NCI-H82 treated with DMSO at 0.1 percent for 48 hours (cell line): ENCODE measurements at regions not wholly inside any gene's neighbourhood (a gene's known extent, or its start where the extent isn't known, plus 50 kb on each side); places are given as distances from the start of the nearest gene placed in this dataset.

Source experiments
- DNase-seq: peaks from one replicate; lab custom pipeline; 2025; ENCODE audit not compliant: unreplicated experiment; lab: John Stamatoyannopoulos, UW

- no peak for DNase-seq
Observed at GRCh38 chr5:74956278-74956677, 90.1 kb upstream of the FAM169A start.

DNA sequence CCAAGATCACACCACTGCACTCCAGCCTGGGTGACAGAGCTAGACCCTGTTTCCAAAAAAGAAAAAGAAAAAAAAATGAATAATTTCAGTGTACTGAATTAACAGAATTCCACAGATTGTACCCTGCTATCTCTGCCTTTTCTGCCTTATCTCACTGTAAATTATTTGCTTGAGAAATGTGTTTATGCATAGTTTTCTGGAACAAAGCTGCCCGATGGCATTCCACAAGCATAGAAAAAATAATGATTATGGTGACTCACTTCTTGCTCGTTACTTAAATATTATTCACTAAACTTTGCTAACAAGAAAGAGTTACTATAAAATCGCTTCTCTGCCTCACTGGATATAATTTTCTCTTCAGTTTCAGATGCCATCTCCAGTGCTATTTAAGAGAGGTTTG lies 88.7 kb upstream of the FAM169A start:
- no peak for DNase-seq

DNA sequence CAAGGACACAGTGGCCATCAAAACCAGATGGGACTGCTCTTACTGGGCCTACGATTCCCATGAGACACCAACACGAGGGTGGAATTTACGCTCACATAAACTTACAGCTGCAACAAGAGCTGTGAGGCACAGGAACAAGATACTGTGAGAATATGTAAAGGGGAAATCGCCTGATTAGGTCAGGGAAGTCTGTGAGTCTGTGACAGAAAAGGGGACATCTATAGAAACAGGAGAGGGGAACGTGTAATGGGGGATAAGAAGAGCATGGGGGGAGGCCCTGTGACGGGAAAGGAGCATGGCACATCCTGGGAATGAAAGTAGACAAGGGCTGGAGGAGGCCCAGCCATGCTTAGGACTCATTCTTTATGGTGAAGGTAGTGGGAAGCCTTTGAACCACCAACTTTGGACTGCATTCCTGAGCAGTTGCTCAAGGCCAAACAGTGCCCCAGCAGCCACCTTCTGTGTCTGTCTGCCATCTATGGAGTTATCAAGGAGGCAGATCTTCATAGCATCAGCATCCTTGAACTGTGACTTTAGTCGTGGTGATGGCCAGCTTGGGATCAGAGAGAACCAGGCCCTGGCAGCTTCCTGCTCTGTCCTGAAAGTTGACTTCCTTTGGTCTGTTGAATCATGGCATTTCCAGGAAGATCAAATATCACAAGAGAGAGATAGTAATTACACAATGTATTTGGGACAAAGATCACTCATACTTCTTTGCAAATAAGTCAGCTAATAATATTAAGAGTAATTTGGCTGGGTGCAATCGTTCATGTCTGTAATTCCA lies 87.9 kb upstream of the FAM169A start:
- no peak for DNase-seq

GRCh38 chr5:74953554-74953936 lies 87.4 kb upstream of the FAM169A start:
- DNase-seq: no peak

DNA sequence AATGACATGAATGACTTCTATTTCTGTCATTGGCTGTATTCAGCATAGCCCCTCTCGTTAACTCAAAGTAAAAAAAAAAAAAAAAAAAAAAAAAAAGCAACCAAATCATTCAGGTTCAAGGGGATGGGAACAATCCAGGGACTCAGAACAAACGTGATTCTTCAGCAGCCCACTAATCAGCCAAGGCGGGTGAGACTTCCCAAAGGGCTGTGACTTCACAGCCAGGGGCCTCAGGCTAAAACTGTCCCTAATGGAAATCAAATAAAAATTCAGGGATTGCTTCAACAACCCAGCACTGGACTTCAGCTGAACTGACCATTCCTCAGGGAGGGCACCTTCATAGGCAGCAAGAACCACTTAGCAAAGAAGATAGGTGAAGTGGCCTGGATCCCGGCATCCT lies 86.2 kb upstream of the FAM169A start:
- no peak for DNase-seq

DNA sequence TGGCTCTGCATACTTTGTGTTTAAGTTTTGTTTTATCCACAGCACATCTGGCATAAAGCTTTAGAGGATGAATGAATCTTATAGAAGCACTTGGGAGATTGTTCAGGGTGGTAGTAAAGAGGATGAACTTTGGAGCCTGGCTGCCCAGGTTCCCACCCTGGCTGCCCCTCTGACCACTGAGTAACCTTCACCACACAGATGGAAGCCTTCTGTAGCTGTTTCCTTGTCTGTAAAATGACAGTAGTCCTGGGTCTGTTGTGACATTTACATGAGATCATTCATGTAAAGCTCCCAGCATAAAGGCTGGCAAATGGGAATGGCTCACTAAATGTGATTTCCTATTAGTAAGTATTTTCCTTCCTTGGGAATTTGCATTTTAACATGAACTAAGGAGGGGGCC lies 85.7 kb upstream of the FAM169A start:
- no peak for DNase-seq

DNA sequence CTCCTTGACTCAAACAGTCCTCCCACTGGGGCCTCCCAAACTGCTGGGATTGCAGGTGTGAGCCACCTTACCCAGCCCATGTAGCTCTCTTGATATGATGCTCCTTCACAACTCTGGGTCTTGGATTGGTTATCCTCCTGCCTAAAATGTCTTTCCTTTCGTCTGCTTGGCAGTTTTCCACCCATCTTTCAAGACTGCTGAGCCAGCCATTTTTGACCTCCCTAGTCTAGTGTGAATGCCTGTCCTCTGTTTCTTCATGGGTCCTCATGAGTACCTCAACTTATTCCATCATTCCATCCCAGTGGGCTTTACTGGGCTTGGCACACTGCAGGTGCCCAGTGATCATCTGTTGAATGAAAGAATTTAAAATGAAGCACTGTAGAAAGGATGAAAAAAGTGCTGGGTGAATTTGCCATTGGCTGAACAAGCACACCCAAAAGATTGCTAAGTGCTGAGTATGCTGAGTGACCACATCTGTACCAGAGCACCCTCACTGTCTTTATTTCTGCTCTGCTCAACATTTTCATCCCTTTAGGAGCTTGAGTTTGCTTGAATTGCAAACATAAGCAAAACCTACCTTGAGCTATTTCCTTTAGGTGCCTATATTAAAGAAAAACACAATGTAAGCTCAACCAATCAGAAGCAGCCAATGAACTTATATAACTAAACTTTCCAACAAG lies 84.8 kb upstream of the FAM169A start:
- no peak for DNase-seq

- DNase-seq: no peak
Observed at GRCh38 chr5:74949976-74950375, 83.8 kb upstream of the FAM169A start.

- no peak for DNase-seq
Observed at GRCh38 chr5:74948031-74948546, 81.9 kb upstream of the FAM169A start.

GRCh38 chr5:74946471-74946870 lies 80.3 kb upstream of the FAM169A start:
- DNase-seq: no peak

- DNase-seq: no peak
Observed at GRCh38 chr5:74945561-74946165, 79.5 kb upstream of the FAM169A start.

DNA sequence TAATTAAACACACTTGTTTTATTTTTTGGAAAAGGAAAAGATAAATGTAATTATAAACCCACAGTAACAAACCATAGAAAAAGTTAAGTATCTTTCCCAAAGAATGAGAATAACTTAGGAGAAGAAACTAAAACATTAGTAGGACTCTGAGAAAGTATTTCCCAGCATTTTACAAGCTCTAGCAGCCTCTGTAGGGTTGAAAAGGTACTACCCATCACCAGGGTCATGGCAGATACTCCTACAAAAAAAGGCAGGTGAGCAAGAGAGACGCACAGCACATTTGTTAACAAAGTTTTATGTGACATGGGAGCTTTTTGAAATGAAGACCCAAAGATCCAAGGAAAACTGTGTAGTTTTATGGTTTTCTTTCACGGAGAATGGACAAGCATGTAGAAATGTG lies 77.7 kb upstream of the FAM169A start:
- DNase-seq: no peak

DNA sequence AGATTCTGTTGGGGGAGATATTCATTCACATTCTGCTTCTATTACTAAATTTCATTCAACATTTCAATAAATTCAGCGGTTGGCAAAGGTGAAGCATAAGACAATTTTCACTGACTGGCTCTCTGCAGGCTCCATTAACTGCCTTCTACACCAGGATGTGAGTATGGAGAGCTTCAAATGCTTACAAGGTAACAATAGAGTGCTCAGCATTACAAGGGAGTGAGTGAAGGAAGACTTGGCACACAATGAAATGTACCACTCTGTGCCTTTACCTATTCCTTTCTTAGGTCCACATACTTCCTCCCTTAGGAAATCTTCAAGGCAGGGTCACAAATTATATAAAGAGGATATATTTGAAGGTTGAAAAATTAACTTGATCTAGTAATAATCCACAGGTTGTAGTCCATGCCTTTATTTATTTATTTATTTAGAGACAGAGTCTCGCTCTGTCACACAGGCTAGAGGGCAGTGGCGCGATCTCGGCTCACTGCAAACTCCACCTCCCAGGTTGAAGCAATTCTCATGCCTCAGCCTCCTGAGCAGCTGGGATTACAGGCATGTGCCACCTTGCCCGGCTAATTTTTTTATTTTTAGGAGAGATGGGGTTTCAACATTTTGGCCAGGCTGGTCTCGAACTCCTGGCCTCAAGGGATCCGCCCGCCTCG lies 76.6 kb upstream of the FAM169A start:
- no peak for DNase-seq

GRCh38 chr5:74940782-74941353 lies 74.7 kb upstream of the FAM169A start:
- no peak for DNase-seq

DNA sequence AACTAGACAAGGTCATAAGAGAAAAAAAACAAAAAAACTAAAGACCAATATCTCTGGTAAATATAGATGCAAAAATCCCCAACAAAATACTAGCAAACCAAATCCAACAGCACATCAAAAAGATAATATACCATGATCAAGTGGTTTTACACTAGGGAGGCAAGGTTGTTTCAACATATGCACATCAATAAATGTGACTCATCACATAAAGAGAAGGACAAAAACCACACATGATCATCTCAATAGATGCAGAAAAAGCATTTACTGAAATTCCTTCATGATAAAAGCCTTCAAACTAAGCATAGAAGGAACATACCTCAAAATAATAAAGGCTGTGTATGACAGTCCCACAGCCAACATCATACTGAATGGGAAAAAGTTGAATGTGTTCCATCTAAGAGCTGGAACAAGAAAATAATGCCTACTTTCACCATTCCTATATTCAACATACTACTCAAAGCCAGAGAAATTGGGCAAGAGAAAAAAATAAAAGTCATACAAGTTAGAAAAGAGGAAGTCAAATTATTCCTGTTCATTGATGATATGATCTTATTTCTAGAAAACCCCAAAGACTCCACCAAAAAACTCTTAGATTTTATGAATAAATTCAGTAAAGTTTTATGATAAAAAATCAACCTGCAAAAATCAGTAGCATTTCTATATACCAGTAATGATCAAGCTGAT lies 72.2 kb upstream of the FAM169A start:
- DNase-seq: no peak

DNA sequence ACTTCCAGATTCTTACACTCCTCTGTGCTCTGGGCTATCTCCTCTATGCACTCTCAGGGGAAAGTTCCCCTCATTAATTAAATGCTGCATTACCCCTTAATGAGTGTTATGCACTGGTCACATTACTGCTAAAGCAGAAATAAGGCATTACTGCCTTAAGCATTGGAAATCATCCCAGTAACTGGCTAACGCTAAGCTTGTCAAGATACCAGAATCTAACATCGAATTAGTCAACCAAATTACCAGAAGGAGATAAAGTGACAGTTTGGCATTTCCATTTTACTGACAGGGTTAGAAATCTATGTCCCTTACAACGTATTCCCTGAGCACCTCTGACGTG lies 69.5 kb upstream of the FAM169A start:
- DNase-seq: no peak

DNA sequence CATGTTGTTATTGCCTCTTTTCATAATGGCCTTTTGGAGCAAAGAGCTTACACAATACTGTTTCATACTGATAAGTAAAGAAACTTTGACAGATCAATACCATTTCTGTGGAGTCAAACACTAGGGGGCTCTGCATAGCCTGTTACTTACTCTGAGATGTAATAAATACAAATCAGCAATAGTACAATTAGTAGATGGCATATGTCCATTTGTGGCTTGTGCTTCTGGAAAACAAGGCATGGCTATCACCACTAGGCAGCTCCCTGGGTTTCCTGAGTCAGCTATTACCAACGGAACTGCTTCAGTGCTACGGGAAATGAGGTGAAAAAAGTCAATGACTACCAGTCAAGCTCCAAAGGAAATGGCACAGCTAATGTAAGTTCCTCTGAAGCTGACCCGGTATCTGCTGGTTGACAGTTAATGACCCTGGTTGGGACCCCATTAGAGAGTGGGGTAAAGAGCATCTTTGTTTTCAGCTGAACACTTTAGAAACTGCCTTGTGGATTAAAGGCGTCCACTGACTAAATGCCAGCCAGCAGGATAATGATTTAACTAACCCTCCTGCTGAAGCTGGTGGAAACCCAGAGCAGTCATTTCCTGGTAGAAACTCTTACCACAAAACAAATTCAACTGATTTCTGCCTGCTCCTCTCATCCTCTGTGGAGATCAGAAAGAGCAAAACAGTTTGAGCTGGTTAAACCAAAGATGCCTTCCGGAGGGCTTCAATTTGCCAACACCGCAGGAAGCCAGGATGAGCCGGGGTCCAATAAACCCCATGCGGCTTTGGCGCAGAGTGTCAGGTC lies 69.0 kb upstream of the FAM169A start:
- DNase-seq: no peak

DNA sequence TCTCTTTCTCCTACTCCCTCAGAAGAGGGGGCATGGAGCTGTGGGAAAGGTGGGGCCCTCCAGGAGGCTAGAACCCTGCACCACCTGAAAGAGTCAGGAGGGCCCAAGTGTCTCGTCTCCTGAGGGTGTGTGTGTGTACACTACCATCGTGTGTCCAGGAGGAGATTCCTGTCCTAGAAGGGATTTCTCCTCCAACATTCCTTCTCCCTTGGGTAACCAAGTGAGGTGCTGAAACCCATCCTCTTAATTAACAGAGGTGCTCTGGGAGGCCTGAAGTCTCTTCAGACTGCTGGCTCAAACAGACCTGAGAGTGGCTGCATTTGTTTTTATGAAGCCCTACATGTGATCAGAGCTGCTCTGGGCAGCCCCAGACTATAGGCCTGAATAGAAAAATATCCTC lies 61.1 kb upstream of the FAM169A start:
- DNase-seq: no peak

DNA sequence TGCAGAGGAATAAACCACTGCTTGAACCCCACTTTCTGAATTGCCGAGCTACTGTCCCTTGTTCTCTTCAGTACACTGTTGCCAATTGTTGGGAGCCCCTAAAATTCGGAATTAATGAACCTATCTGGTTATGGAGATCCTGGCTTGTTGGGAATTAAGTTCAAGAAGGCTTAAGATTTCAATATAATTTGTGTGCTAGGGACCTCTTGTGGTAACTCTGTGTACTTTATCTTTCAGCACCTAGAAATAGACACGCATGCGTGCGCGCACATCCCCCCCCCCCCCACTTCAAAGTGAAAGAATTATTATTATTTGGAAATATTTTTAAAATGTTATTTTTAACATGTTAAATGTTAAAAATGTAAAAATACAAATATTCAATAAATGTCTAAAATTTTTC lies 53.3 kb upstream of the FAM169A start:
- peak; percentile 52 for DNase-seq

DNA sequence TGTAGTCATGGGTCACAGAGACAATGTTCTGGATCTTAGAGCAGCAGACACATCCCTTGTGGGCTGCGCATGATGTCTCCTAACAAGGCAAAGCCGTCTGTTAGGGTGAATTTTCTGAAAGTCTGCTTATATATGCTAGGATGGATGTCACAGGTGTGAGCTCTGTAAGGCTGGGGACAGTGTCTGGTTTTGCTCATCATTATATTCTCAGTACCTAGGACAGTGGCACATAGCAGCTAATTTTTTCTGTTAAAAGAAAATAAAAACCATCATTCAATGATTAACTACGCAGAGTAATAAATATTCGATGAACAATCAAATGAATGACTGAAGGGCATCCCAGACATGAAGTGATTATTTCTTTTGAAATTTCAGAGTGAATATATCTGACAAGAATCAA lies 52.9 kb upstream of the FAM169A start:
- no peak for DNase-seq
